ENCODE measurements at regions not wholly inside any gene's neighbourhood (a gene's known extent, or its start where the extent isn't known, plus 50 kb on each side); places are given as distances from the start of the nearest gene placed in this dataset.

DNA sequence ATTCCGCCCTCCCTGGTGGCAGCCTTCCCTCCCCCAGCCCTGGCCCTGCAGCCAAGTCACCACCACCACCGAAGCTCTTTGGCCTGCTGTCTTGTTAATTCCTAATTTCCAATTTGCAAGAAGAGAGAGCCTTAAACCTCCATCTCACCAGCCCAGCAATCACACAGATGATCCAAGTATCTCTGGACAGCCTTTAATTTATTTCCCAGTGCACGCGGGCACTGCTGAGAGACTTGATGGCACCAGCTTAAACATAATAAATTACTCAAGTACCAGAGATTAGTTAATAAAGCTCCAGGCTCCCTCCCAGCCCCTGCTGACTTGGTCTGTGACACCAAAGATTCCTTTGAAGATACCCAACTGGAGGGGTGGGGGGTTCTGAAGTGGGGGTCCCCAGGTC is 494.7 kb downstream of the BUD13 start:
- TF ChIP-seq, protein P1, sequence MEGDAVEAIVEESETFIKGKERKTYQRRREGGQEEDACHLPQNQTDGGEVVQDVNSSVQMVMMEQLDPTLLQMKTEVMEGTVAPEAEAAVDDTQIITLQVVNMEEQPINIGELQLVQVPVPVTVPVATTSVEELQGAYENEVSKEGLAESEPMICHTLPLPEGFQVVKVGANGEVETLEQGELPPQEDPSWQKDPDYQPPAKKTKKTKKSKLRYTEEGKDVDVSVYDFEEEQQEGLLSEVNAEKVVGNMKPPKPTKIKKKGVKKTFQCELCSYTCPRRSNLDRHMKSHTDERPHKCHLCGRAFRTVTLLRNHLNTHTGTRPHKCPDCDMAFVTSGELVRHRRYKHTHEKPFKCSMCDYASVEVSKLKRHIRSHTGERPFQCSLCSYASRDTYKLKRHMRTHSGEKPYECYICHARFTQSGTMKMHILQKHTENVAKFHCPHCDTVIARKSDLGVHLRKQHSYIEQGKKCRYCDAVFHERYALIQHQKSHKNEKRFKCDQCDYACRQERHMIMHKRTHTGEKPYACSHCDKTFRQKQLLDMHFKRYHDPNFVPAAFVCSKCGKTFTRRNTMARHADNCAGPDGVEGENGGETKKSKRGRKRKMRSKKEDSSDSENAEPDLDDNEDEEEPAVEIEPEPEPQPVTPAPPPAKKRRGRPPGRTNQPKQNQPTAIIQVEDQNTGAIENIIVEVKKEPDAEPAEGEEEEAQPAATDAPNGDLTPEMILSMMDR (IDR thresholded peaks at IDR 0.05; ENCODE audit: control extremely low read depth, extremely low read depth, low read depth, missing control alignments) = no peak
- ChIA-PET POLR2A (no interaction called here), CTCF (no interaction called here)
- DNase-seq (ENCODE audit: extremely low spot score) = no peak

DNA sequence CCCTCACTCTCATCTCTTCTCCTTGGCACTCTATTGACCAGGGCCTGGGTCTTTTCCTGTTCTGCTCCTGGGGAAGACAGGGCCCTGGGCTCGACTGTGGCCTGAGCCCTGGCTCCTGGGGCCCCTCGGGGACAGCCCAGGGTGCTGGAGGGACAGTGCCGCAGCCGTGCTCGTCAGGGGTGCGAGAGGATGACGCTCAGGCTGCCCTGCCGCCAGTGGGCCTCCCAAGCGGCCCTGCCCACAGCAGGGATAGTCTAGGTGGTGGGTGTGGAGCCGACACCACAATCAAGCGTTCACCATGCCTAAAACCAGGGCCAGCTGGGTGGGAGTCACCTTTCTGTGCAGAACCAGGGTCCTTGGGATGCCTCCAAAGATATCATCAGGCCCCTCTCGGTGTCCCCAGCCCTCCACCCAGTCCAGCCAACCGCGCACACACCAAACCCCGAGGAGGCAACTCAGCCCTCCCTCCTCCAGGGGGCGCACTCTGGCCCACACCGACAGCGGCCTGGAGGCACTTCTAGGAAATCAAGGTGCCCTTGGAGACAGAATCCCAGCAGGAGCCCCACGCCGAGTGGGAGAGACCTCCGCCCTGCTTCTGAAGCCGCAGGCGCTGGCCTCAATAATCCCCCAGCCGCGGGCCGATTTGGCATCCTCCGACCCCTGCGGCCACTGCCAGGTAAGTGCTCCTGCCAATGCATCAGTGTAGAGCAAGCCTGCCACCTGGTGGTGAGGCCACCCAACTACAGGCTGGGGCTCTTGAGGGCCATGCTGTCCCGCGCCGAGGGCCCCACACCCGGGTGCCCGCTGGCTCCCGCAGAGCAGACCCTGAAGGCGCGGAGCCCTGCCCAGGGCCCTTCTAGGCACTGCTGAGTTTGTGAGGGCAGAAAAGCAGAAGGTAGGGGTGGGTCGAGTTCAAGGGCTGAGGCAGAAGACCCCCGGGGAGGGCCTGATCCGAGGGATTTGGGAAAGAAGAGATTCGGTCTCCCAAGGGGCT is 496.4 kb downstream of the BUD13 start:
- ChIA-PET POLR2A (no interaction called here), CTCF (interaction anchor here (1.1 kb wide), 1 partner anchor 585 kb away, joined by 3 read pairs; no protein-coding TSS in a partner anchor)
- peak; percentile 83 for DNase-seq (ENCODE audit: extremely low spot score)
- TF ChIP-seq, protein P1 (IDR thresholded peaks at IDR 0.05; ENCODE audit: control extremely low read depth, extremely low read depth, low read depth, missing control alignments) = peak; percentile 90

DNA sequence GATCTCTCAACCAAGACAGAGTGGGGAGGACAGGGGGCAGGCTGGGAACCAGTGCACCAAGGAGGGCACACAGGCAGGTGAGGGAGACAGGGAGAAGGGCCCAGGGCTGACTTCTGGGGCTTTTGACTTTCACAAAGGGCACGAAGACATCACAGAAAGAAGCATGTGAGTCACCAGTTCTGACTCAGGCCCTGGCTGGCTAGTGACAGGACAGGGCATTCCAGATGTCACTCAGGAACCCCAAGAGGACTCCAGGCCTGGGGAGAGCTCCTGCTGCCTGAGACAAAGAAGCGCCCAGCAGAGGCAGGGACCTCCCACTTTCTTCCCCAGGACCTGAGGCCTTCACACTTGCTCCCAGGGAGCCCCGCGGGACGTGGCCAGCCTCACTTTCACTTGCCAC is 497.2 kb downstream of the BUD13 start:
- peak; percentile 20 for DNase-seq (ENCODE audit: extremely low spot score)
- POLR2A ChIA-PET = no interaction called here
- CTCF ChIA-PET = interaction anchor here (1.0 to 1.1 kb wide), 2 partner anchors 584 to 951 kb away, joined by 3 read pairs; no protein-coding TSS in a partner anchor
- TF ChIP-seq, protein P1 (IDR thresholded peaks at IDR 0.05; ENCODE audit: control extremely low read depth, extremely low read depth, low read depth, missing control alignments) = no peak

DNA sequence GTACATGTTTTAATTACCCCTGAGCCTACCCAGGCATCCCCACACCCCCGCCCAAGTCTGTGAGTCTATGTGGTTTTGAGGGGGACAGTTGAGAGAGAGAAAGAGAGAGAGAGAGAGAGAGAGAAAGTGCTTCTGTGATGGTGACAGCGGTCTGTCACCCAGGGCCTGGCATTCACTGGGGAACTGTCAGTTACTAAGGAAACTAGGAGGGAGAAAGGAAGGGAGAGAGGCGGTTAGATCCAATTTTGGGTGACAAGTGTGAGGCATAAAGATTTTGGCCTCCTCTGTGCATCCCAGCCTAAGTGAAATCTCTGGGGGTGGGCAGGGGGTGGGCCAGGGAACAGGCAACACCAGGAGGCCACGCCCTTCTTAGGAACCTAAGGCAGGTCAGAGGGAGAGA is 498.3 kb downstream of the BUD13 start:
- ChIA-PET POLR2A (no interaction called here), CTCF (no interaction called here)
- TF ChIP-seq, protein P1 (IDR thresholded peaks at IDR 0.05; ENCODE audit: control extremely low read depth, extremely low read depth, low read depth, missing control alignments) = no peak
- DNase-seq (ENCODE audit: extremely low spot score) = no peak

DNA sequence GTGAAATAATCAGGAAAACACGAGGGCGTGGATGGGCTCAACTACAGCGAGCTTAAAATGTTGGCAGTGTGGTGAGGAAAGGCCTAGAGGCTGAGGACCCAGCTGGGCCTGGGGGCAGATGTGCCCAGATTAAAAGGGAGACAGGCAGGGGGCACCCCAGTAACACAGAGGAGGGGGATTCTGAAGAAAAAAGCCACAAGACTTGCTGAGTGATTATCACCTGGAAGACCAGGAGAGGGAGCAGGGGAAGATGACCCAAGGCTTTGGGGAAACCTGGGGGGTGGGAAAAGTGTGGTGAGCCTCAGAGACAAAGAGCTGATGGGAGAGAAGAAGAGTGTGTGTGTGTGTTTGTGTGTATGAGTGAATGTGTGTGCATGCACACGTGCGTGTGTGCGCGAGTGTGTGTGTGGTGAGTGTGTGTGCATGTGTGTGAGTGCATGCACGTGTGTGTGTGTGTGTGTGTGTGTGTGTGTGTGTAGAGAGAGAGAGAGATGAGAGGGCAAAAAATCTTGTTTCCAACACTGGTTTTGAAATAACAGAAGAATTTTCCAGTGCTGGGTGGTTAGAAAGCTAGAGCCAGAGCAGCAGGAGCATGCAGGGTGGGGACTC is 500.5 kb downstream of the BUD13 start:
- ChIA-PET POLR2A (no interaction called here), CTCF (interaction anchor here (1.2 to 1.3 kb wide), 2 partner anchors 946 to 947 kb away, joined by 3 read pairs; no protein-coding TSS in a partner anchor)
- no peak for DNase-seq (ENCODE audit: extremely low spot score)
- TF ChIP-seq, protein P1 (IDR thresholded peaks at IDR 0.05; ENCODE audit: control extremely low read depth, extremely low read depth, low read depth, missing control alignments) = no peak

DNA sequence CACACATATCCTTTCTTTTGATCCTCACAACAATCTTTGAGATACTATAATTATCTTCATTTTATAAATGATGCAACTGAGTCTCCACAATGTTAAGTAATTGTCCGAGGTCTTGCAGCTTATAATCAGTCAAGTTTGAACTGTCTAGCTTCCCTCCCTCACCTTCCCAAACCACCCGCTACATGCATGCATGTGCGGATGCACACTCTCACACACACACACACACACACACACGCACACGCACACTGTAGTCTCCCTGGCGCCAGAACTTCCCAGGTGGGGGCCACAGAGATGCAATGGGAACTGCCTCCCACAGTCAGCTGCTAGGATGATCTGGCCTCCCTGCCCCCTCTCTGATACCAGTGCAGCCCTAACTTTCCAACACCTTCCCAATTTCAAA is 501.3 kb downstream of the BUD13 start:
- CTCF ChIA-PET = interaction anchor here (1.4 kb wide), 1 partner anchor 39 kb away, joined by 3 read pairs; no protein-coding TSS in a partner anchor
- DNase-seq (ENCODE audit: extremely low spot score) = no peak
- POLR2A ChIA-PET = no interaction called here
- TF ChIP-seq, protein P1 (IDR thresholded peaks at IDR 0.05; ENCODE audit: control extremely low read depth, extremely low read depth, low read depth, missing control alignments) = no peak

Measured in GM10248 (cell line).